Spleen (tissue), 11 donors: ENCODE measurements at regions not wholly inside any gene's neighbourhood (a gene's known extent, or its start where the extent isn't known, plus 50 kb on each side); places are given as distances from the start of the nearest gene placed in this dataset.

ENCODE experiments used
- DNase-seq: peaks from one replicate; pipeline ENCODE4 v3.0.0-alpha.2; 2020
- H3K27ac ChIP-seq, 8 donors: fragments of 200-600 bp; sonication (generic) in 7 of 8; 1 replicate in 4 of 8; 2 replicates in 4 of 8; pipeline versions ENCODE4 v1.5.0 to v1.8.0; 2016 to 2021; ENCODE audit warnings: inconsistent platforms in 4 of 8, mild to moderate bottlenecking in 4 of 8, moderate library complexity in 1 of 8
- H3K27me3 ChIP-seq, 7 donors: fragments of 200-600 bp; sonication (generic) in 6 of 7; replicated peaks in 1 of 7; 1 replicate in 4 of 7; 2 replicates in 3 of 7; pipeline versions ENCODE4 v1.5.0 to v1.8.0; 2016 to 2021; ENCODE audit warnings: inconsistent platforms in 3 of 7, mild to moderate bottlenecking in 1 of 7
- H3K36me3 ChIP-seq, 6 donors: fragments of 200-600 bp; sonication (generic) in 5 of 6; 1 replicate in 4 of 6; 2 replicates in 2 of 6; pipeline versions ENCODE4 v1.5.0 to v1.8.0; 2016 to 2021; ENCODE audit warnings: inconsistent platforms in 2 of 6
- H3K4me1 ChIP-seq, 6 donors: fragments of 200-600 bp; sonication (generic) in 5 of 6; 1 replicate in 3 of 6; 2 replicates in 3 of 6; pipeline versions ENCODE4 v1.5.0 to v1.8.0; 2016 to 2021; ENCODE audit warnings: inconsistent platforms in 3 of 6
- H3K4me3 ChIP-seq, 8 donors: fragments of 200-600 bp; sonication (generic) in 7 of 8; 1 replicate in 4 of 8; 2 replicates in 4 of 8; pipeline versions ENCODE4 v1.5.0 to v1.8.0; 2016 to 2021; ENCODE audit warnings: inconsistent platforms in 4 of 8, mild to moderate bottlenecking in 4 of 8, moderate library complexity in 2 of 8
- H3K9me3 ChIP-seq, 8 donors: fragments of 200-600 bp; sonication (generic) in 7 of 8; 1 replicate in 4 of 8; 2 replicates in 4 of 8; pipeline versions ENCODE4 v1.5.0 to v1.8.0; 2016 to 2021; ENCODE audit warnings: inconsistent platforms in 4 of 8
- POLR2A ChIP-seq, 3 donors: fragments of 450-650 bp; IDR thresholded peaks; one replicate each; pipeline ENCODE4 v1.5.1; 2017; ENCODE audit warnings: antibody characterized with exemption in 3 of 3, mild to moderate bottlenecking in 1 of 3
- POLR2AphosphoS5 ChIP-seq, 3 donors: sonication (generic); formaldehyde crosslinking; IDR thresholded peaks; one replicate each; pipeline ENCODE4 v1.5.1; 2017; ENCODE audit warnings: antibody characterized with exemption in 3 of 3
- WGBS, 5 donors: extraction: QIAGEN DNeasy Blood & Tissue Kit in 3 of 5; methylation state at CpG; one replicate each; pipeline versions ENCODE4 v1.1.5 to v1.1.7; 2013 to 2018; 5-methylcytosine and 5-hydroxymethylcytosine counted together
- intact Hi-C: fragments of 100-400 bp; cut with DNase I; formaldehyde crosslinking; loops from one replicate; pipeline ENCODE4 v1.15.0; 2023; ENCODE audit warnings: low total_unique reads
- TF ChIP-seq, protein P1 (sequence below), 11 experiments: fragments of 200-600 bp in 7 of 11; fragments of 450-650 bp in 4 of 11; sonication (generic) in 4 of 11; IDR thresholded peaks in 8 of 11; conservative IDR thresholded peaks in 3 of 11; 1 replicate in 7 of 11; 2 replicates in 4 of 11; pipeline versions ENCODE4 v1.4.0 to v1.8.0; 2016 to 2021; ENCODE audit warnings: antibody characterized with exemption in 11 of 11, inconsistent platforms in 4 of 11, mild to moderate bottlenecking in 1 of 11
- donor health status: healthy with polysubstance abuse.
- donor health status: DM: no; HTN: no; CAD: no; lungs with moderate emphysema.
- donor health status: DM: no; HTN: no; CAD: no.
- donor health status: Bipolar disorder and iron deficiency.
- donor health status: healthy.
- donor health status: DM: no; HTN: no; CAD: no.
- donor health status: DM: yes; HTN: yes; CAD: no.

DNA sequence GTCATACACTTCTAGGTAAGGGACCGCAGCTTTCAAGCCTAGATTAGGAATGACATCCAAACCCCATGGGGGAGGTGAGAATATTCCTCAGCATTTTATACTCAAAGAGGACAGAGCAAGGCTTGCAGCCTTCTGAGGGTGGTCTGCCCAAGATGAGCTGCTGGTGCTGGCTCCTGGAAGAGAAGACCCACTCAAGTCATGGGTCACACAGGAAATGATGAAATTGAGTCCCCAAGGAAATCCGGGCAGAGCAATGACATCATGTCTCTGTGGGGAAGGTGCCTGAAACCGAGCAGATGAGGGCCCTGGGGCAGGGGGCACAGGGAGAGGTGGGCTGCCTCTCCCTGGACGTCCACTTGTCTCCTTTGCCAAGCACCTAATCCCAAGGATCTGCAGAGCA is 468.7 kb downstream of the TSHZ3 start:
- DNase-seq, result no peak
- Histone ChIP-seq H3K4me1 (peaks cover 0 to 37% (median 0%) of the 10 kb centered on the region in 6 donors), H3K27me3 (no peaks in the 10 kb centered on the region), H3K36me3 (no peaks in the 10 kb centered on the region), H3K27ac (peak overlapping the region in 2 of 8 donors; percentile 16 to 23), H3K4me3 (no peak overlapping the region), H3K9me3 (peaks cover 0 to 7% (median 0%) of the 10 kb centered on the region in 8 donors)
- intact Hi-C loops, result no loop called here
- 51 to 62% (median 56%) methylated on average over 4 of the region's 4 CpGs for WGBS, 5 donors
- no peak for TF ChIP-seq POLR2AphosphoS5 (IDR thresholded peaks at IDR 0.05)
- TF ChIP-seq, protein P1, sequence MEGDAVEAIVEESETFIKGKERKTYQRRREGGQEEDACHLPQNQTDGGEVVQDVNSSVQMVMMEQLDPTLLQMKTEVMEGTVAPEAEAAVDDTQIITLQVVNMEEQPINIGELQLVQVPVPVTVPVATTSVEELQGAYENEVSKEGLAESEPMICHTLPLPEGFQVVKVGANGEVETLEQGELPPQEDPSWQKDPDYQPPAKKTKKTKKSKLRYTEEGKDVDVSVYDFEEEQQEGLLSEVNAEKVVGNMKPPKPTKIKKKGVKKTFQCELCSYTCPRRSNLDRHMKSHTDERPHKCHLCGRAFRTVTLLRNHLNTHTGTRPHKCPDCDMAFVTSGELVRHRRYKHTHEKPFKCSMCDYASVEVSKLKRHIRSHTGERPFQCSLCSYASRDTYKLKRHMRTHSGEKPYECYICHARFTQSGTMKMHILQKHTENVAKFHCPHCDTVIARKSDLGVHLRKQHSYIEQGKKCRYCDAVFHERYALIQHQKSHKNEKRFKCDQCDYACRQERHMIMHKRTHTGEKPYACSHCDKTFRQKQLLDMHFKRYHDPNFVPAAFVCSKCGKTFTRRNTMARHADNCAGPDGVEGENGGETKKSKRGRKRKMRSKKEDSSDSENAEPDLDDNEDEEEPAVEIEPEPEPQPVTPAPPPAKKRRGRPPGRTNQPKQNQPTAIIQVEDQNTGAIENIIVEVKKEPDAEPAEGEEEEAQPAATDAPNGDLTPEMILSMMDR (IDR thresholded peaks at IDR 0.05 in 8 of 11, conservative IDR thresholded peaks at IDR 0.05 in 3 of 11), result no peak
- TF ChIP-seq POLR2A (IDR thresholded peaks at IDR 0.05), result no peak

DNA sequence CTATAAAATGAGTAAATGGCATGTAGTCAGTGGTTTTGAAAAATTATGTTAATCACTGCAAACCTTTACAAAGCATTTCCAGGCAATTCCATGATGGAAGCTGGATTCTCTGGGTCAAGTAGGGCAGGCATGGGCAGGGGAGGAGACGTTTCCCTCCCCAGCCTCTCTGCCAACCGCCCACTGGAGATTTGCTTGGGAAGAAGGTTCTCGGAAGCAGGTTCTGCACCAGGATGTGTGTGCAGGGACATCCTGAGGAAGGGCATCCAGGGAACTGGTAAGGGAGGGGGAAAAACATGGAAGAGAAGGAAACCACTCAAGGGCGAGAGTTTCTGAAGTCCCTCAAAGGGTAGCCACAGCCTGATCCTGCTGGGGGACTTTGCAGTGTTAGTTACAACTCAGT is 469.1 kb downstream of the TSHZ3 start:
- peaks cover 0 to 37% (median 0%) of the 10 kb centered on the region in 6 donors for H3K4me1 ChIP-seq
- no peak for DNase-seq
- H3K9me3 ChIP-seq, result peaks cover 0 to 7% (median 0%) of the 10 kb centered on the region in 8 donors
- no peaks in the 10 kb centered on the region for H3K27me3 ChIP-seq
- H3K36me3 ChIP-seq, result no peaks in the 10 kb centered on the region
- intact Hi-C loops, result no loop called here
- H3K27ac ChIP-seq, result peak overlapping the region in 3 of 8 donors; percentile 16 to 34 (median 16)
- TF ChIP-seq POLR2A (IDR thresholded peaks at IDR 0.05), result no peak
- TF ChIP-seq, protein P1 (IDR thresholded peaks at IDR 0.05 in 8 of 11, conservative IDR thresholded peaks at IDR 0.05 in 3 of 11), result no peak
- peak in 2 of 3 donors; percentile 53 to 63 for TF ChIP-seq POLR2AphosphoS5 (IDR thresholded peaks at IDR 0.05)
- WGBS, 5 donors, result 57 to 75% (median 69%) methylated on average over 4 of the region's 4 CpGs
- H3K4me3 ChIP-seq, result no peak overlapping the region

DNA sequence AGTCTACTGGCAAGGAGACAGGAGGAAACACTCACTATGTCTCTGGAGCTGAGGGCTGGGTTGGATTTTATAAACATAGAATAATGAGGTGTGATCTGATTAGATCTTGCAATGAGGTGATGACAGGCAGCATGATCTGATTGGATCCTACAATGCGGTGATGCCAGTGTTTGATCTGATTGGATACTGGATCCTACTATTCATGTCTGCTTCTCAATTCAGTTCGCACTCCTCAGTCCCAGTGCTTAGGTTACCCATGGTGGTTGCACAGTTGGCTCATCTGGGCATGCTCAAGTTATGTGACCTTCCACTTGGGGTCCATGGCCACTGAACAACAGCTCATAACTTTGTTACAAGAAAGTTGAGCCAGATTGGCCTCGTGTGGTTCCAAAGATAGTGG is 469.5 kb downstream of the TSHZ3 start:
- 70 to 92% (median 83%) methylated on average over 3 of the region's 3 CpGs for WGBS, 5 donors
- intact Hi-C loops, result no loop called here
- Histone ChIP-seq H3K36me3 (no peaks in the 10 kb centered on the region), H3K4me1 (peaks cover 0 to 37% (median 0%) of the 10 kb centered on the region in 6 donors), H3K4me3 (no peak overlapping the region), H3K9me3 (peaks cover 0 to 7% (median 0%) of the 10 kb centered on the region in 8 donors), H3K27me3 (no peaks in the 10 kb centered on the region), H3K27ac (peak overlapping the region in 2 of 8 donors; percentile 16 to 34)
- no peak for DNase-seq
- TF ChIP-seq POLR2A (IDR thresholded peaks at IDR 0.05), result no peak
- TF ChIP-seq, protein P1 (IDR thresholded peaks at IDR 0.05 in 8 of 11, conservative IDR thresholded peaks at IDR 0.05 in 3 of 11), result no peak
- TF ChIP-seq POLR2AphosphoS5 (IDR thresholded peaks at IDR 0.05), result no peak

DNA sequence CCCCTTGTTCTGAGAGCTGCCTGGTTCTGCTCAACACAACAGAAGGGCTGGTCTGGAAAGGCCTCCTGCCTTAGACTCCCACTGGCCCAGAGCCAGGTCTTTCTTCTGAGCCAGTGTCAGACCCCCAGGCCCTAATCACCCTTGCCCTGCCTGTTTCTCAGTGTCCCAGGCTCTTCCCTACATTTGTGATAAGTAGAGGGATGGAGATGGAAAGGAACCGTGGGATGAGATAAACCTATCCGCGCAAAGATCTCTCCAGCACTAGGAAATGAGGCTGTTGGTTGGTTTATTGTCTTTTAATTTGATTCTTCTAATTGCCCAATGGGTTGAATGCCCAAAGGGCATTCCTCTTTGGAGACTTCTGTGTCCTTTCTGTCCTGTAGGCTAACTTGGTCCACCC is 470.0 kb downstream of the TSHZ3 start:
- no peak for DNase-seq
- TF ChIP-seq POLR2AphosphoS5 (IDR thresholded peaks at IDR 0.05) (no peak), POLR2A (IDR thresholded peaks at IDR 0.05) (no peak)
- TF ChIP-seq, protein P1 (IDR thresholded peaks at IDR 0.05 in 8 of 11, conservative IDR thresholded peaks at IDR 0.05 in 3 of 11), result no peak
- peaks cover 0 to 3% (median 0%) of the 10 kb centered on the region in 8 donors for H3K9me3 ChIP-seq
- no peak overlapping the region for H3K27ac ChIP-seq
- peaks cover 0 to 37% (median 0%) of the 10 kb centered on the region in 6 donors for H3K4me1 ChIP-seq
- H3K27me3 ChIP-seq, result no peaks in the 10 kb centered on the region
- H3K4me3 ChIP-seq, result no peak overlapping the region
- 92 to 96% (median 95%) methylated on average over 3 of the region's 3 CpGs for WGBS, 5 donors
- intact Hi-C loops, result no loop called here
- no peaks in the 10 kb centered on the region for H3K36me3 ChIP-seq
